ENCODE measurements at regions not wholly inside any gene's neighbourhood (a gene's known extent, or its start where the extent isn't known, plus 50 kb on each side); places are given as distances from the start of the nearest gene placed in this dataset.

DNA sequence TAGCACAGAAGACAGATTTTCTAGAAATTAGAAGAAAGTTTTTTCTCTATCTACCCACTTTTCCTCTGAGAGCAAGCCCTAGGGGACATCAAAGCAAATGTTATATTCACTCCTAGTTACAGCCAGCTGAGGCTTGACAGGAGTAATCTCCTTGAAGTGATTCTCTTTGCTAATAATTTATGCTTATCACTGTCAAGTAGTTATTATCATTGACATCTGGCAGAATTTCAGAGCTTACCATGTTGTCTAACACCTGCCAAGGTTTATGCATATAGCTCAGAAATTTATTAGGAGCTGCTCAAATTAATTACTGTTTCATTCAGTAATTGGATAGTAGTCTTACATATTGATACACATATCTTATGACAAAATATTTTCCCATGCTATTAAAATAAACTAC is 465.9 kb upstream of the ATXN8OS start (continued):
- no peak for TF ChIP-seq MCM5 (IDR thresholded peaks at IDR 0.05; ENCODE audit: low read depth)
- TF ChIP-seq MYBL2 (IDR thresholded peaks at IDR 0.05; ENCODE audit: low read depth): no peak
- no peak for TF ChIP-seq MYBL2 (CRISPR knock-in tag; IDR thresholded peaks at IDR 0.05; ENCODE audit: borderline replicate concordance)
- no peak for TF ChIP-seq KDM4B (IDR thresholded peaks at IDR 0.05; ENCODE audit: borderline replicate concordance in 2 of 2, low read depth in 1 of 2)
- TF ChIP-seq FOXP1 (CRISPR knock-in tag; IDR thresholded peaks at IDR 0.05): no peak
- TF ChIP-seq ZNF212 (CRISPR knock-in tag; IDR thresholded peaks at IDR 0.05): no peak

GRCh38 chr13:69633044-69633443 is 474.6 kb upstream of the ATXN8OS start:
- no peaks in the 10 kb centered on the region for H3K36me3 ChIP-seq (ENCODE audit: control insufficient read depth, insufficient read depth, low read length)
- whole genome bisulfite sequencing (ENCODE audit: insufficient coverage, low coverage, missing lambda C conversion rate): 6% methylated on average over 1 of the region's 1 CpG
- no peaks in the 10 kb centered on the region for H3K79me2 ChIP-seq (ENCODE audit: control insufficient read depth, insufficient read depth, low read length)
- in situ Hi-C loops (cut with MboI): no loop called here
- no peaks in the 10 kb centered on the region for H4K20me1 ChIP-seq (replicated peaks; ENCODE audit: control insufficient read depth, insufficient read depth, low read length)
- POLR2A ChIA-PET: no interaction called here
- no peak overlapping the region for H2AFZ ChIP-seq (ENCODE audit: low read depth, low read length)
- intact Hi-C loops (cut with micrococcal nuclease): no loop called here
- no peaks in the 10 kb centered on the region for H3K27me3 ChIP-seq (ENCODE audit: control insufficient read depth in 2 of 2, insufficient read depth in 2 of 2, low read length in 2 of 2)
- no peak for TF ChIP-seq EZH2 (IDR thresholded peaks at IDR 0.05; ENCODE audit: borderline replicate concordance, low read depth, low read length)
- TF ChIP-seq CCAR2 (IDR thresholded peaks at IDR 0.05; ENCODE audit: low read depth, low read length): no peak
- TF ChIP-seq MAFK (IDR thresholded peaks at IDR 0.05; ENCODE audit: low read length): peak; percentile 37; the same call in 1 of the 2 replicates
- TF ChIP-seq FOXK2 (conservative IDR thresholded peaks at IDR 0.05 in 1 of 2, IDR thresholded peaks at IDR 0.05 in 1 of 2; ENCODE audit: low read depth in 2 of 2): no peak
- TF ChIP-seq FOXP1 (CRISPR knock-in tag; IDR thresholded peaks at IDR 0.05): no peak
- TF ChIP-seq ZNF316 (IDR thresholded peaks at IDR 0.05): peak; percentile 64
- no peaks in the 10 kb centered on the region for H3K4me1 ChIP-seq (replicated peaks in 1 of 2; ENCODE audit: control insufficient read depth in 2 of 2, insufficient read depth in 2 of 2, low read length in 2 of 2)
- DNase-seq (ENCODE audit: extremely low read depth in 1 of 4, low spot score in 3 of 4) (no peak), ATAC-seq (no peak), FAIRE-seq (no peak)
- no peak overlapping the region for H3K4me3 ChIP-seq
- BruUV-seq (replicated peaks): no TSS peak
- H3K9me1 ChIP-seq (ENCODE audit: control insufficient read depth, insufficient read depth, low read length): no peaks in the 10 kb centered on the region
- H3K4me2 ChIP-seq (ENCODE audit: insufficient read depth, low read length): no peak overlapping the region
- no peak overlapping the region for H3K9ac ChIP-seq (ENCODE audit: insufficient read depth in 1 of 2, low read depth in 2 of 2, low read length in 2 of 2)
- no peak overlapping the region for H3K27ac ChIP-seq (ENCODE audit: extremely low read depth, low read depth, low read length)
- CTCF ChIA-PET (ENCODE audit: low intra/inter-chr PET ratio): no interaction called here
- no peaks in the 10 kb centered on the region for H3K9me3 ChIP-seq (replicated peaks; ENCODE audit: control insufficient read depth, insufficient read depth, low read depth, low read length)

Data from K562 (cell line).